ENCODE measurements at regions not wholly inside any gene's neighbourhood (a gene's known extent, or its start where the extent isn't known, plus 50 kb on each side); places are given as distances from the start of the nearest gene placed in this dataset.
"Not testable (repeated sequence)": the region's sequence is repeated elsewhere in the genome, so short reads cannot be mapped to it uniquely, and the experiment has no call there.

DNA sequence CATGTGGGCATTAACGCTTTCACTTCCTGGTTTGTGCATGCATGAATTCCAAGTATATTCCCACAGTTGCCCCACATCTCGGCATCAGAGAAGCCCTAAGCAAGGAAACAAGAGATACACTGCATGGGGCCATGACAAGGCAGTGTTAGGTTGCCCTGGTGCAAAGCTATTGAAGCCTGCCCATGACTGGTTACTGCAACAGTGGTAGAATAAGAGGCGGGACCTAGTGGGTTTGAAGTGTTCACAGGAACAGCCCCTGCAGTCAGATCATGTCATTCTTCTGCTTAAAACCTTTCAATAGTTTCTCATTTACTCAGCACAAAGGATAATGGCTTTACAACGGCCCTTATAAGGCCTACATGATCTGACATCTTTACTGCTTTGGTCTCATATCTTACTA is 80.9 kb upstream of the TOPAZ1 start:
- H3K4me3 ChIP-seq (replicated peaks in 1 of 4; ENCODE audit: control extremely low read depth in 1 of 4, insufficient read depth in 1 of 4, low read depth in 3 of 4, low read length in 4 of 4) = no peak overlapping the region
- no peak overlapping the region for H3K27ac ChIP-seq (ENCODE audit: insufficient read depth, low read length)
- H3K4me2 ChIP-seq (ENCODE audit: extremely low read depth, insufficient read depth, low read length) = no peak overlapping the region
- peaks cover 4% of the 10 kb centered on the region for H3K27me3 ChIP-seq (ENCODE audit: control insufficient read depth, insufficient read depth, low read length)
- no peak overlapping the region for H3K9ac ChIP-seq (ENCODE audit: insufficient read depth, low read length)
- no peaks in the 10 kb centered on the region for H3K9me3 ChIP-seq (ENCODE audit: control insufficient read depth, insufficient read depth, low read depth, low read length)
- H3K36me3 ChIP-seq (ENCODE audit: control insufficient read depth, insufficient read depth, low read length) = no peaks in the 10 kb centered on the region
- H2AFZ ChIP-seq (ENCODE audit: low read length) = no peak overlapping the region
- H3K4me1 ChIP-seq (ENCODE audit: control insufficient read depth, extremely low read depth, insufficient read depth, low read length) = no peaks in the 10 kb centered on the region
- TF ChIP-seq EZH2 (IDR thresholded peaks at IDR 0.05; ENCODE audit: low read length, missing control alignments) = no peak
- TF ChIP-seq, protein P1, sequence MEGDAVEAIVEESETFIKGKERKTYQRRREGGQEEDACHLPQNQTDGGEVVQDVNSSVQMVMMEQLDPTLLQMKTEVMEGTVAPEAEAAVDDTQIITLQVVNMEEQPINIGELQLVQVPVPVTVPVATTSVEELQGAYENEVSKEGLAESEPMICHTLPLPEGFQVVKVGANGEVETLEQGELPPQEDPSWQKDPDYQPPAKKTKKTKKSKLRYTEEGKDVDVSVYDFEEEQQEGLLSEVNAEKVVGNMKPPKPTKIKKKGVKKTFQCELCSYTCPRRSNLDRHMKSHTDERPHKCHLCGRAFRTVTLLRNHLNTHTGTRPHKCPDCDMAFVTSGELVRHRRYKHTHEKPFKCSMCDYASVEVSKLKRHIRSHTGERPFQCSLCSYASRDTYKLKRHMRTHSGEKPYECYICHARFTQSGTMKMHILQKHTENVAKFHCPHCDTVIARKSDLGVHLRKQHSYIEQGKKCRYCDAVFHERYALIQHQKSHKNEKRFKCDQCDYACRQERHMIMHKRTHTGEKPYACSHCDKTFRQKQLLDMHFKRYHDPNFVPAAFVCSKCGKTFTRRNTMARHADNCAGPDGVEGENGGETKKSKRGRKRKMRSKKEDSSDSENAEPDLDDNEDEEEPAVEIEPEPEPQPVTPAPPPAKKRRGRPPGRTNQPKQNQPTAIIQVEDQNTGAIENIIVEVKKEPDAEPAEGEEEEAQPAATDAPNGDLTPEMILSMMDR (conservative IDR thresholded peaks at IDR 0.05 in 1 of 2, IDR thresholded peaks at IDR 0.05 in 1 of 2; ENCODE audit: low read depth in 1 of 2, low read length in 2 of 2) = no peak
- no peaks in the 10 kb centered on the region for H3K79me2 ChIP-seq (ENCODE audit: control insufficient read depth, insufficient read depth, low read length)
- DNase-seq (ENCODE audit: low read depth in 2 of 2) = no peak
- no peaks in the 10 kb centered on the region for H4K20me1 ChIP-seq (ENCODE audit: control insufficient read depth, extremely low read depth, insufficient read depth, low read length)

DNA sequence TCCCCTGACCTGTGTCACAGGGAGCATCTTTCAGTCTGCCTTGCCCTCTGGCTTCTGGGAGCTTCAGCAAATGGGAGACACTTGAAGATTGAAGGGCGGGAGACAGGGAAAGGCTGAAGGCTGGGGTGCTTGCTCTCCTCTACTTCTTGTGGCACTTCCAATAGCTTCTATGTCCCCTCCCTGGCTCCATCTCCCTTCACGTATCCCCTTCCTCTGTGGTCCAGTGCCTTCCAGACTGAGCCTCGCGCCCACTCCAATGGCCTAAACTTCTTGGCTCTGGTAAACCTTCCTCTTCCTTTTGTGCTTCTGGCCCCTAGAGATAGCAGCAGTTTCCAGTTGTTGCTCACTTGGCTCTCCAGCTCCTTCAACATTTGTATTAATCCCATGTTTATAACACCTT is 69.8 kb upstream of the TOPAZ1 start:
- Histone ChIP-seq H3K36me3 (ENCODE audit: control insufficient read depth, insufficient read depth, low read length) (no peaks in the 10 kb centered on the region), H3K4me1 (ENCODE audit: control insufficient read depth, extremely low read depth, insufficient read depth, low read length) (no peaks in the 10 kb centered on the region), H3K9me3 (ENCODE audit: control insufficient read depth, insufficient read depth, low read depth, low read length) (no peaks in the 10 kb centered on the region), H3K4me2 (ENCODE audit: extremely low read depth, insufficient read depth, low read length) (no peak overlapping the region), H3K9ac (ENCODE audit: insufficient read depth, low read length) (no peak overlapping the region), H3K79me2 (ENCODE audit: control insufficient read depth, insufficient read depth, low read length) (no peaks in the 10 kb centered on the region), H3K27ac (ENCODE audit: insufficient read depth, low read length) (no peak overlapping the region), H4K20me1 (ENCODE audit: control insufficient read depth, extremely low read depth, insufficient read depth, low read length) (no peaks in the 10 kb centered on the region), H3K27me3 (ENCODE audit: control insufficient read depth, insufficient read depth, low read length) (peaks cover 5% of the 10 kb centered on the region), H2AFZ (ENCODE audit: low read length) (no peak overlapping the region), H3K4me3 (replicated peaks in 1 of 4; ENCODE audit: control extremely low read depth in 1 of 4, insufficient read depth in 1 of 4, low read depth in 3 of 4, low read length in 4 of 4) (no peak overlapping the region)
- TF ChIP-seq EZH2 (IDR thresholded peaks at IDR 0.05; ENCODE audit: low read length, missing control alignments) = no peak
- TF ChIP-seq, protein P1 (conservative IDR thresholded peaks at IDR 0.05 in 1 of 2, IDR thresholded peaks at IDR 0.05 in 1 of 2; ENCODE audit: low read depth in 1 of 2, low read length in 2 of 2) = no peak
- no peak for DNase-seq (ENCODE audit: low read depth in 2 of 2)

DNA sequence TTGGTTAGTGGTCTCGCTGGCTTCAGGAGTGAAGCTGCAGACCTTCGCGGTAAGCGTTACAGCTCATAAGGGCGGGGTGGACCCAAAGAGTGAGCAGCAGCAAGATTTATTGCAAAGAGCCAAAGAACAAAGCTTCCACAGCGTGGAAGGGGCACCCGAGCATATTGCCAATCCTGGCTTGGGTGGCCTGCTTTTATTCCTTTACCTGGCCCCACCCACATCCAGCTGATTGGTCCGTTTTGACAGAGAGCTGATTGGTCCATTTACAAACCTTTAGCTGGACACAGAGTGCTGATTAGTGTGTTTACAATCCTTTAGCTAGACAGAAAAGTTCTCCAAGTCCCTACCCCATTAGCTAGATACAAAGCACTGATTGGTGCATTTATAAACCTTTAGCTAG is 69.0 kb upstream of the TOPAZ1 start:
- not testable (repeated sequence) for H3K27ac ChIP-seq (ENCODE audit: insufficient read depth, low read length); H3K4me1 ChIP-seq (ENCODE audit: control insufficient read depth, extremely low read depth, insufficient read depth, low read length); H2AFZ ChIP-seq (ENCODE audit: low read length)

More for the DNA sequence above, 69.0 kb upstream of the TOPAZ1 start:
- H3K4me3 ChIP-seq (replicated peaks in 1 of 4; ENCODE audit: control extremely low read depth in 1 of 4, insufficient read depth in 1 of 4, low read depth in 3 of 4, low read length in 4 of 4); H3K9ac ChIP-seq (ENCODE audit: insufficient read depth, low read length); H3K4me2 ChIP-seq (ENCODE audit: extremely low read depth, insufficient read depth, low read length); H3K36me3 ChIP-seq (ENCODE audit: control insufficient read depth, insufficient read depth, low read length); H3K27me3 ChIP-seq (ENCODE audit: control insufficient read depth, insufficient read depth, low read length); H4K20me1 ChIP-seq (ENCODE audit: control insufficient read depth, extremely low read depth, insufficient read depth, low read length); H3K9me3 ChIP-seq (ENCODE audit: control insufficient read depth, insufficient read depth, low read depth, low read length); H3K79me2 ChIP-seq (ENCODE audit: control insufficient read depth, insufficient read depth, low read length); DNase-seq (ENCODE audit: low read depth in 2 of 2): not testable (repeated sequence)

Measured in fibroblast of lung (primary cell).